A549 (cell line): ENCODE measurements at regions not wholly inside any gene's neighbourhood (a gene's known extent, or its start where the extent isn't known, plus 50 kb on each side); places are given as distances from the start of the nearest gene placed in this dataset.

Experiments used
- ATAC-seq, 2 experiments: fragments of 200-7000 bp in 1 of 2; fragments of >200 bp in 1 of 2; cut with Nextera tagmentation in 1 of 2; cut with Tn5 transposase in 1 of 2; 3 replicates each; pipeline versions ENCODE4 v1.8.0 to v1.9.1; 2018 to 2020; ENCODE audit warnings: mild to moderate bottlenecking in 1 of 2, moderate library complexity in 1 of 2
- CTCF ChIA-PET: fragments of 300-600 bp; sonication (Branson Sonifier 250); formaldehyde crosslinking; extraction: SDS; loops from one replicate; lab custom pipeline; 2021; ENCODE audit warnings: antibody characterized with exemption, inconsistent platforms; lab: Yijun Ruan, JAX
- POLR2A ChIA-PET: fragments of 350-600 bp; formaldehyde crosslinking; extraction: SDS; loops from one replicate; lab custom pipeline; 2021; ENCODE audit warnings: antibody characterized with exemption, inconsistent platforms; lab: Yijun Ruan, JAX
- DNase-seq, 2 experiments: peaks; one replicate each; pipeline versions ENCODE4 v3.0.0 to v3.0.0-alpha.2; 2011 to 2016; ENCODE audit warnings: low read depth in 1 of 2, low spot score in 1 of 2
- FAIRE-seq: peaks from 2 replicates; lab custom pipeline; 2011; peaks lifted over from hg19 to GRCh38; lab: Jason Lieb, UNC
- H3K27ac ChIP-seq, 2 experiments: fragments of >200 bp; sonication (Bioruptor Twin); formaldehyde crosslinking; 3 replicates each; pipeline ENCODE4 v1.5.1; 2016 to 2017
- H3K4me1 ChIP-seq: fragments of >200 bp; sonication (Bioruptor Twin); formaldehyde crosslinking; 3 replicates; pipeline ENCODE4 v1.6.1; 2016
- H3K4me2 ChIP-seq: fragments of >200 bp; sonication (Bioruptor Twin); formaldehyde crosslinking; 3 replicates; pipeline ENCODE4 v1.6.1; 2016
- H3K4me3 ChIP-seq: fragments of >200 bp; sonication (Bioruptor Twin); formaldehyde crosslinking; 3 replicates; pipeline ENCODE4 v1.5.1; 2016
- H3K9me3 ChIP-seq: fragments of >200 bp; sonication (Bioruptor Twin); formaldehyde crosslinking; 3 replicates; pipeline ENCODE4 v1.6.1; 2016
- ATOH8 ChIP-seq: fragments of 250-450 bp; sonication (Bioruptor Pico); IDR thresholded peaks from 2 replicates; pipeline ENCODE4 v1.5.0; 2020; ENCODE audit warnings: low read depth, mild to moderate bottlenecking, moderate library complexity
- BCL3 ChIP-seq: fragments of >200 bp; sonication (Bioruptor Twin); formaldehyde crosslinking; IDR thresholded peaks from 3 replicates; pipeline ENCODE4 v1.6.1; 2016
- CEBPB ChIP-seq, 2 experiments: fragments of >200 bp in 1 of 2; sonication (Bioruptor Twin) in 1 of 2; formaldehyde crosslinking in 1 of 2; IDR thresholded peaks; 2 replicates each; pipeline ENCODE4 v1.6.1; 2012 to 2016
- CHD4 ChIP-seq: fragments of 200-600 bp; sonication (generic); IDR thresholded peaks from 2 replicates; pipeline ENCODE4 v1.6.1; 2016; ENCODE audit warnings: antibody characterized with exemption, mild to moderate bottlenecking, borderline replicate concordance
- CTCF ChIP-seq: fragments of >200 bp; sonication (Bioruptor Twin); formaldehyde crosslinking; IDR thresholded peaks from 3 replicates; pipeline ENCODE4 v1.5.1; 2016
- EP300 ChIP-seq, 2 experiments: fragments of >200 bp; sonication (Bioruptor Twin); formaldehyde crosslinking; IDR thresholded peaks; 2 replicates in 1 of 2; 3 replicates in 1 of 2; pipeline ENCODE4 v1.6.1; 2016 to 2017
- ESRRA ChIP-seq: fragments of 150-350 bp; IDR thresholded peaks from 2 replicates; pipeline ENCODE4 v1.6.1; 2014; ENCODE audit warnings: mild to moderate bottlenecking, low read length, borderline replicate concordance
- FOSL2 ChIP-seq, 2 experiments: fragments of 450-650 bp in 1 of 2; fragments of >200 bp in 1 of 2; sonication (Bioruptor Twin) in 1 of 2; formaldehyde crosslinking; IDR thresholded peaks; 2 replicates each; pipeline versions ENCODE4 v1.5.0 to v1.6.1; 2016 to 2020; ENCODE audit warnings: mild to moderate bottlenecking in 1 of 2, moderate library complexity in 1 of 2
- FOXS1 ChIP-seq: fragments of 250-450 bp; sonication (Bioruptor Pico); IDR thresholded peaks from 2 replicates; pipeline ENCODE4 v1.5.0; 2020; ENCODE audit warnings: mild to moderate bottlenecking, moderate library complexity
- HES2 ChIP-seq: fragments of >200 bp; sonication (Bioruptor Twin); formaldehyde crosslinking; IDR thresholded peaks from 2 replicates; pipeline ENCODE4 v1.6.1; 2016
- HOXB5 ChIP-seq: fragments of 250-450 bp; sonication (Bioruptor Pico); IDR thresholded peaks from 2 replicates; pipeline ENCODE4 v1.5.0; 2020; ENCODE audit warnings: mild to moderate bottlenecking, moderate library complexity
- JUN ChIP-seq, 2 experiments: fragments of >200 bp; sonication (Bioruptor Twin); formaldehyde crosslinking; IDR thresholded peaks; 2 replicates in 1 of 2; 3 replicates in 1 of 2; pipeline ENCODE4 v1.6.1; 2016 to 2017
- KDM1A ChIP-seq: fragments of 200-600 bp; sonication (generic); IDR thresholded peaks from 2 replicates; pipeline ENCODE4 v1.6.1; 2016; ENCODE audit warnings: low read depth, mild to moderate bottlenecking
- NFE2L2 ChIP-seq: fragments of 150-350 bp; conservative IDR thresholded peaks from 2 replicates; pipeline ENCODE4 v1.6.1; 2014; ENCODE audit warnings: low read length
- NR3C1 ChIP-seq: fragments of >200 bp; sonication (Bioruptor Twin); formaldehyde crosslinking; IDR thresholded peaks from 3 replicates; pipeline ENCODE4 v1.6.1; 2017
- PHF8 ChIP-seq: fragments of 200-600 bp; sonication (generic); IDR thresholded peaks from 2 replicates; pipeline ENCODE4 v1.6.1; 2016; ENCODE audit warnings: low read depth, mild to moderate bottlenecking, antibody characterized with exemption, moderate library complexity, borderline replicate concordance
- POLR2A ChIP-seq: IDR thresholded peaks from 2 replicates; pipeline ENCODE4 v1.6.1; 2012; ENCODE audit warnings: mild to moderate bottlenecking, low read length
- POLR2AphosphoS2 ChIP-seq: conservative IDR thresholded peaks from 2 replicates; pipeline ENCODE4 v1.6.1; 2012; ENCODE audit warnings: low read length, improper control_type of control experiment, inconsistent platforms
- RAD21 ChIP-seq, 2 experiments: fragments of >200 bp in 1 of 2; sonication (Bioruptor Twin) in 1 of 2; formaldehyde crosslinking in 1 of 2; IDR thresholded peaks in 1 of 2; conservative IDR thresholded peaks in 1 of 2; 2 replicates in 1 of 2; 3 replicates in 1 of 2; pipeline ENCODE4 v1.6.1; 2012 to 2018; ENCODE audit warnings: inconsistent platforms in 1 of 2
- RARB ChIP-seq: fragments of 250-450 bp; sonication (Bioruptor Pico); IDR thresholded peaks from 2 replicates; pipeline ENCODE4 v1.8.0; 2021; ENCODE audit warnings: mild to moderate bottlenecking, moderate library complexity
- RCOR1 ChIP-seq: fragments of 150-350 bp; IDR thresholded peaks from 2 replicates; pipeline ENCODE4 v1.6.1; 2014; ENCODE audit warnings: antibody characterized with exemption, low read length, low read depth
- REST ChIP-seq: fragments of 200-600 bp; sonication (generic); IDR thresholded peaks from 2 replicates; pipeline ENCODE4 v1.6.1; 2016; ENCODE audit warnings: antibody characterized with exemption, mild to moderate bottlenecking, moderate library complexity
- SMC3 ChIP-seq: fragments of >200 bp; sonication (Bioruptor Twin); formaldehyde crosslinking; IDR thresholded peaks from 3 replicates; pipeline ENCODE4 v1.6.1; 2018; ENCODE audit warnings: inconsistent platforms
- SREBF2 ChIP-seq: fragments of 450-650 bp; IDR thresholded peaks from 2 replicates; pipeline ENCODE4 v1.6.1; 2014; ENCODE audit warnings: mild to moderate bottlenecking, moderate library complexity
- TFCP2L1 ChIP-seq: fragments of 250-450 bp; sonication (Bioruptor Pico); IDR thresholded peaks from 2 replicates; pipeline ENCODE4 v1.5.0; 2021; ENCODE audit warnings: mild to moderate bottlenecking
- TP53 ChIP-seq: fragments of 250-450 bp; sonication (Bioruptor Pico); IDR thresholded peaks from 2 replicates; pipeline ENCODE4 v1.5.0; 2021; ENCODE audit warnings: mild to moderate bottlenecking, moderate library complexity
- USF2 ChIP-seq: fragments of 450-650 bp; IDR thresholded peaks from 2 replicates; pipeline ENCODE4 v1.6.1; 2014; ENCODE audit warnings: antibody characterized with exemption
- ZC3H11A ChIP-seq: fragments of 450-650 bp; IDR thresholded peaks from 2 replicates; pipeline ENCODE4 v1.6.1; 2014; ENCODE audit warnings: antibody characterized with exemption, mild to moderate bottlenecking
- ZSCAN20 ChIP-seq: fragments of 250-450 bp; sonication (Bioruptor Pico); IDR thresholded peaks from 2 replicates; pipeline ENCODE4 v1.8.0; 2022; ENCODE audit warnings: mild to moderate bottlenecking, moderate library complexity
- WGBS: methylation state at CpG from one replicate; pipeline ENCODE4 v1.1.6; 2017; ENCODE audit errors: missing lambda C conversion rate; 5-methylcytosine and 5-hydroxymethylcytosine counted together

GRCh38 chr12:97169889-97170567, 263.0 kb downstream of the NEDD1 start:
- no peaks in the 10 kb centered on the region for H3K9me3 ChIP-seq
- CTCF ChIA-PET: interaction anchor here (0.9 to 1.7 kb wide), 3 partner anchors 17 to 21 kb away, joined by 3 to 4 read pairs (median 4); no protein-coding TSS in a partner anchor
- H3K4me2 ChIP-seq: no peak overlapping the region
- H3K4me3 ChIP-seq: no peak overlapping the region
- TF ChIP-seq REST: no peak
- no peak for TF ChIP-seq SREBF2
- TF ChIP-seq ZSCAN20 (CRISPR knock-in tag): no peak
- no peak for TF ChIP-seq HOXB5 (CRISPR knock-in tag)
- no peak for TF ChIP-seq POLR2A
- TF ChIP-seq ATOH8 (CRISPR knock-in tag): no peak
- TF ChIP-seq TP53 (CRISPR knock-in tag): no peak
- no peak for TF ChIP-seq NR3C1
- TF ChIP-seq RARB (CRISPR knock-in tag): no peak
- TF ChIP-seq KDM1A: no peak
- TF ChIP-seq FOSL2 (IDR thresholded peaks at IDR 0.05): no peak
- TF ChIP-seq FOSL2 (CRISPR knock-in tag; IDR thresholded peaks at IDR 0.05): no peak
- no peak for TF ChIP-seq FOXS1 (CRISPR knock-in tag)
- no peak for TF ChIP-seq RAD21 (conservative IDR thresholded peaks at IDR 0.05 in 1 of 2, IDR thresholded peaks at IDR 0.05 in 1 of 2)
- no peak for TF ChIP-seq SMC3
- no peak for TF ChIP-seq CTCF
- no peak for TF ChIP-seq JUN (IDR thresholded peaks at IDR 0.05)
- TF ChIP-seq NFE2L2: no peak
- TF ChIP-seq, all 56 proteins: peak for 0
- FAIRE-seq: no peak
- no peak for ATAC-seq
- Histone ChIP-seq H3K4me1 (no peaks in the 10 kb centered on the region), H3K27ac (no peak overlapping the region)
- POLR2A ChIA-PET: no interaction called here
- WGBS: 17% methylated on average over 6 of the region's 6 CpGs
- DNase-seq: no peak

GRCh38 chr12:97173688-97174410, 266.8 kb downstream of the NEDD1 start:
- Histone ChIP-seq H3K9me3 (no peaks in the 10 kb centered on the region), H3K27ac (no peak overlapping the region), H3K4me3 (no peak overlapping the region), H3K4me2 (no peak overlapping the region), H3K4me1 (no peaks in the 10 kb centered on the region)
- no peak for DNase-seq
- ChIA-PET POLR2A (no interaction called here), CTCF (interaction anchor here (0.6 kb wide), 1 partner anchor 1253 kb away, joined by 4 read pairs; no protein-coding TSS in a partner anchor)
- ATAC-seq: no peak
- WGBS: under 1% methylated on average over 5 of the region's 5 CpGs
- FAIRE-seq: no peak
- TF ChIP-seq CHD4: no peak
- no peak for TF ChIP-seq EP300 (IDR thresholded peaks at IDR 0.05)
- no peak for TF ChIP-seq ZC3H11A
- no peak for TF ChIP-seq PHF8
- TF ChIP-seq BCL3: no peak
- no peak for TF ChIP-seq USF2
- TF ChIP-seq TFCP2L1 (CRISPR knock-in tag): no peak
- no peak for TF ChIP-seq POLR2AphosphoS2
- no peak for TF ChIP-seq RCOR1
- TF ChIP-seq ESRRA: no peak
- TF ChIP-seq CEBPB (IDR thresholded peaks at IDR 0.05): no peak
- TF ChIP-seq HES2: no peak
- no peak for TF ChIP-seq SREBF2
